ENCODE measurements at regions not wholly inside any gene's neighbourhood (a gene's known extent, or its start where the extent isn't known, plus 50 kb on each side); places are given as distances from the start of the nearest gene placed in this dataset.

- DNase-seq: no peak
These were observed 329.7 kb downstream of the MAFB start for GRCh38 chr20:40359131-40359912.

DNA sequence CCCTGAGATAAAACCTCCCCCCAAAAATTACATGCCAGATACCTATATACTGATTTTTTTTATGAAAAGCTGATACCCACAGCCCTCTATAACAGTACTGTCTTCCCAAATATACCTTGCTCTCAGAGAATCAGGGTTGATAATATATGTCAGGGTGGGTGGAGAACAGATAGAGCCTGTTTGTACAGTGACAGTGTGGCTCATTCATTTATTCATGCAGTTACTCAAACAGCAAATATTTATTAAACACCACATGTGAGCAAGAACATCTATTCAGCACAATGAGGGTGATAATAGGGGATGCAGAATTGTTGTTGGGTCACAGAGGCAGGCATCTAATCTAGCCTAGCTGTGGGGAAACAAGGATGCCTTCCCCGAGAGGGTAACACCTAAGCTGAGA, 334.2 kb downstream of the MAFB start:
- no peak for DNase-seq

- no peak for DNase-seq
These were observed 345.6 kb downstream of the MAFB start for GRCh38 chr20:40343390-40343789.

GRCh38 chr20:40341561-40341960, 347.5 kb downstream of the MAFB start:
- no peak for DNase-seq

GRCh38 chr20:40339661-40340449, 349.2 kb downstream of the MAFB start:
- peak; percentile 91 to 95 for DNase-seq

DNA sequence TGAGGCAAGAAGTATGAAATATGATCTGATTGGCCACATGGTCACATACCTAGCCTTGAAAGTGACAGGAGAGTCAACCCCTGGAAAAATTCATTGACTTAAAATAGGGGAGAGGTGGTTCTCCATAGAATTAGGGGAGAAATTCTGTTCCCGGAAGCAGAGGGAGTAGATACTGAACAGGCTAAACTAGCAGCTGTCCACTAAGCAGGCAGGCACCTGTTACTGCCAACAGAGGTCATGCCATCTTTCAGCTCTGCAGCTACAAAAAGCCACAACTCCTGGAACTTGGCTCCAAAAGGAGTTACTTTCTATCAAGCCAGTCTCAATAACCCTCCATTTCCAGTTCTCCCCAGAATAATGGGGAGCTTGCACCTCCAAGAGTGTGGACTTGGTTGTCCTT, 352.5 kb downstream of the MAFB start:
- DNase-seq: no peak

DNA sequence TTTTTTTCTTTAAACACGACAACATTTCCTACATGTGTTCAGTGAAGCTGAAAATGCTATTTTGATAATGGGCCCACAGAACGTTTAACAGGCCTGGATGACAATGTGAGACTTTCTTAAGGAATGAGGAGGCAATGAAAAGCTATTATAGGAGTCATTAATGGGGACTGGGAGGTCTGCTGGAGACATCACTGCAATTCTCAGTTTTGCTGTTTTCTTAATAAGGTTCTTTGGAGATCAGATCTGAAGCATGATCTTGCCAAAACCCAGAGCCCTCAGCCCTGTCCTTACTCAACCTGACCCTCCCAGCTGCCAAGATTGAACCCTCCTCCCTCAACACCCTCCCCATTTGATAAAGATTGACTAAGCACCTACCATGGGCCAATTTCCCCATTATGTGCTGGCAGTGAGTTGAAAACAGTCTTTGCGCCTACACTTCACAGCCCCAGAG, 353.1 kb downstream of the MAFB start:
- no peak for DNase-seq

DNA sequence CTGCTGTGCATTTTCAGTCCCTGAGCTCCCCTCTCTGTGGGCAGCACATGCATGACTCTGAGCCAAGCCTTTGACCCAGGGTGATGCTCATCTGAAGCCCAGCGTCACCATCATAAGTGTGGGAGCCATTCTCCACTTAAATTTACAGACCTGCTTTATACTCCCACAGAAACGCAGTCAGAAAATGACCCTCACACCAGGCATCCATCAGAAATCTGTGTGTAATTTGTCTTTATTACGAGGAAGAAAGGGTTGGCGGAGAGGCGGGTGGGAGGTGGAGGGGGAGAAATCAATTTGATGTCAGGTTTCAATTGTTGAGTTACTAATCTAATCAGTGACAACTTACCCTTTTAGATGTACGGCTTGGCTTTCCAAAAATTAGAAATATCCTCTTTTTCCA, 353.6 kb downstream of the MAFB start:
- DNase-seq: no peak

GRCh38 chr20:40333591-40333990, 355.4 kb downstream of the MAFB start:
- DNase-seq: no peak

- DNase-seq: no peak
These were observed 357.1 kb downstream of the MAFB start for GRCh38 chr20:40331807-40332560.

- no peak for DNase-seq
These were observed 357.8 kb downstream of the MAFB start for GRCh38 chr20:40331249-40331648.

- DNase-seq: no peak
These were observed 359.7 kb downstream of the MAFB start for GRCh38 chr20:40329321-40329720.

DNA sequence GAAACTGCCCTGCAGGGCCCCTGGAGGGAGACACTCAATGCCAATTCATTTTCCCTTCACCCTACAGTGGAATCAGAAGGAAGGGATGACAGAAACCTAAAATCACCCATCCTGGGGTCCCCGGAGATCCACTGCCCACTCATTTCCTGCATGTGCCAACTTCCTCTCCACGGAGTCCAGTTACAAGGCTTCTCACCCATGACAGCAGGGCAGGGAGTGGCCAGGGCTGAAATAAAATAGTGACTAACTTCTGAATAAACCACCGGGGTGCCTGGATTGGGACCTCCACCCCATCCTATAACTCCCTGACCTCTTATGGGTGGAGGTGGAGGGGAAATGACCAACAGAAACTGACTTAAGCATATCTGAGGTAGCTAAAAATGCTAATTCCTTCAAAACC, 362.3 kb downstream of the MAFB start:
- no peak for DNase-seq

GRCh38 chr20:40325006-40325568, 363.9 kb downstream of the MAFB start:
- no peak for DNase-seq

GRCh38 chr20:40323361-40323794, 365.7 kb downstream of the MAFB start:
- DNase-seq: no peak

GRCh38 chr20:40322941-40323340, 366.1 kb downstream of the MAFB start:
- DNase-seq: no peak

DNA sequence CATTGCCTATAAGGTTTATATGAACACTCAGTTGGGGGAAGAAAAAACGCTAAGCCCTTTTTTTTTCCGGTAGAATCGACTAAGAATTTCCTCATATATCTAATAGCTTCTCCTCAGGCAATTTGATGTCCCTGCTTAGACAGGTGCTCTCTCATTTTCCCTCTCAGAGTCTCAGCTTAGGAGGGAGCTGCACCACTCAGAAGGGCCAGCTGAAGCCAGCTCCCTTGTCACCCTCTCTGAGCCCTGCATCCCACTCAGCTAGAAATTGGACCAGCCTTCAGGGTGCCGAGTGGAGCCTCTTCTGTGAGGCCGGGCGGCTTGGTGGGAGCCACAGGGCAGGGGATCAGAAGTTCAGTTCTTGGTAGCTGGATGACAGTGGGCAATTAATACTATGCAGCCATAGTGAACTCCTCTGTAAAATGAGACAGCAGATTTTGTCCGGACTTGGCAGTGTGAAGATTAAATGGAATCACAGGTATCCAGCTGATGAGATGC, 368.5 kb downstream of the MAFB start:
- DNase-seq: no peak

DNA sequence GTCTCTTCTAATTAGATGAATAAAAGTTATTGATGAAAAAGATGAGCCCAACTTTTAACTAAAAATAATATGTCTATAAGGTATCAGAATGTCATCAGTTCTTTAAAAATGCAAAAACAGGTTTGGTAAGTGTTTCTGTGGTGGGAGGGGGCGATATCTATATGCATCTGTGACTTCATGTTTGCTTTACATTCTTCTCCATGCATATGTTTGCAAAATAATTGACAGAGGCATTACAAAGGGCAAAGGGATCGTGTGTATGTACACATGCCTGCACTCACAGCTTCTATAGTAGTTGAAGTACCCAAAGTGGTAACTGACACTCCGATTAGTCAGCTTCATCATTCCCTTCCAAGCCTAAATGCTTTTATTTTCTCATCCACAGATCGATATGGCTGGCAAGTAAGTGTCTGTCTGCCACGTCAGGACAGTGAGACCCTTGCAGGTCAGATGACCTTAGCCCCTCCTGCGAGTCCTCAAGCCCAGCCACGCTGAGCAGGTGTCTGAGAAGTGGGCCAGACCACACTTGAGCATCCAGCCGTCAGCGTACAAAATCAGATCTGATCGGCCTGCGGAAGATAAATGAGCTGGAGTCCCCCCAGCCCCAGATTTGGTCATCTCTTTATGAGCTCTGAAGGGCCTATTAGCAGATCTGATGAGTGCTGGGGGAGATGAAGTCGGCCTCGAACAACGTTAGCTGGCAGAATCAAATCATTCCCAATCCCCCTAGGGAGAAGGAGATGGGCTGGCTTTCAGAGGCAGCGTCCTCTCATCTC, 369.1 kb downstream of the MAFB start:
- DNase-seq: no peak

DNA sequence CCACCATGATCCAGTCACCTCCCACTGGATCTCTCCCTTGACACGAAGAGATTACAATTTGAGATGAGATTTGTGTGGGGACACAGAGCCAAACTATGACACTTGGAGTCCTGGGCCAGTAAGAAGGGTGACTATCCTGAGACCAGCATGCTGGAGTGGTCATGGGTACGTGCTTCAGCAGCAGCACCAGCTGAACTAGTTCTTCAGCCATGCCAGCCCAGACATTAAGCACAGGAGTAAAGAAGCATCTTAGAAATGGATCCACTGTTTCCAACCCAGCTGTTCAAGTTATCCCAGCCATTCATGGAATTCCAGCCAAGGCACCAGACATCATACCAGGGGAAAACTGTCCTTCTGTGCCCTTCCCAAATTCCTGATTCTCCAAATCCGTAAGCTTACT, 370.0 kb downstream of the MAFB start:
- no peak for DNase-seq

DNA sequence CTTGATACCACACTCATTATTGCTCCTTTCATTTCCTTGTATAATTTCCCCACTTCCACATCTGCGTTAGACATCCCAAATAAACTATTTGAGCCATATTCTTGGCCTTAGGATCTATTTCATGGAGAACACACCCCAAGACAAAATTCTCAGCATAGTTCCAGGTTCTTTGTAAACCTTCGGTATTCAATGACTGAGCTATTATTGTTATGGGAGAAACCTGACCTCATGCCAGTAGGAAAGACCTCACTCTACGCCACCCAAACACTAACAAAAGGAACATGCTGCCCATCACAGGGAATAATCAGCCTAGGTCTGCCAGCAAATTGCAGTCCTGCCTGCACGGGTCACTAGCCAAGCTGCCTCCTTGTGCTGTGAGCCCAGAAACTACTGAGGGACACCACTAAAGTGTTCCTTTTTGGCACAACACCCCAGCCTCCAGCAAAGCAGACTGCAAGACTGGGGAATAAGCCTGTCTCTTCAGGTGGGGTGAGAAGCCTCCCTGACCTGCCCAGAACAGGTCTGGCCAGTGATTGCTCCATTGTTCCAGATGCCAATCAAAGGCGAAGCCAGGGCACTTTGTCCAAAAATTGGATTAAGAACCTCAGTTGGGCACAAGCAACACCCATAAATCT, 371.8 kb downstream of the MAFB start:
- DNase-seq: no peak

DNA sequence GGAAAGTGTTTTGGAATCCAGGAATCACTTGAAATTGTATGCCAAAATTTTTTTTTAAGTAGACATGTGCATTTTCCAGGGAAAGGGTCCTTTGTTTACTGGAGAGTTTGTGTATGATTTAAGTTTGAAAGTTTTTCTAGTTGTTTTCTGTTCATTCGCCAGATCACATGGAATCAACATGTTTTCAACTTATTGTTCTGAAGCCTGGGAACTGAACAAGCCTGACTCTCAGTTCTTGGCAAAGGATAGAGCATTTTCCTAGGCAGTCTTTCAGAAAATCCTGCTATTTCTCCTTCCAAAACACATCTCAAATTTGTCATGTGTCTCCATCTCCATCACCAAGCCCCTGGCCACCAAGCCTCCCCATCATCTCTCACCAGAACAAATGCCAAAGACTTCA, 374.8 kb downstream of the MAFB start:
- DNase-seq: no peak

GRCh38 chr20:40313730-40314129, 375.3 kb downstream of the MAFB start:
- no peak for DNase-seq

All from AML-193 (cell line).